SK-N-SH treated with all-trans-retinoic acid at 6 μM for 48 hours (cell line): ENCODE measurements at regions not wholly inside any gene's neighbourhood (a gene's known extent, or its start where the extent isn't known, plus 50 kb on each side); places are given as distances from the start of the nearest gene placed in this dataset.

Source experiments
- ARNTL ChIP-seq: fragments of 450-650 bp; formaldehyde crosslinking; IDR thresholded peaks from 2 replicates; pipeline ENCODE4 v1.5.0; 2020; ENCODE audit warnings: low read depth, mild to moderate bottlenecking, moderate library complexity, borderline replicate concordance
- RARB ChIP-seq: fragments of 250-450 bp; sonication (Bioruptor Pico); IDR thresholded peaks from 2 replicates; pipeline ENCODE4 v1.8.0; 2021; ENCODE audit warnings: mild to moderate bottlenecking, moderate library complexity
- TSHZ2 ChIP-seq: fragments of 250-450 bp; sonication (Bioruptor Pico); IDR thresholded peaks from 2 replicates; pipeline ENCODE4 v1.5.0; 2020; ENCODE audit warnings: mild to moderate bottlenecking, moderate library complexity
- ZFP30 ChIP-seq: fragments of 450-650 bp; formaldehyde crosslinking; IDR thresholded peaks from 2 replicates; pipeline ENCODE4 v1.5.0; 2022; ENCODE audit warnings: mild to moderate bottlenecking, moderate library complexity

GRCh38 chr5:40165106-40165788 is 514.5 kb upstream of the PTGER4 start:
- TF ChIP-seq RARB (CRISPR knock-in tag) (no peak), ARNTL (CRISPR knock-in tag) (no peak), ZFP30 (CRISPR knock-in tag) (no peak), TSHZ2 (CRISPR knock-in tag) (no peak)
